ENCODE measurements at regions not wholly inside any gene's neighbourhood (a gene's known extent, or its start where the extent isn't known, plus 50 kb on each side); places are given as distances from the start of the nearest gene placed in this dataset.
"Not testable (repeated sequence)": the region's sequence is repeated elsewhere in the genome, so short reads cannot be mapped to it uniquely, and the experiment has no call there.

- DNase-seq = not testable (repeated sequence)
Observed at GRCh38 chr5:98237794-98238193, 535.7 kb upstream of the RGMB start.

DNA sequence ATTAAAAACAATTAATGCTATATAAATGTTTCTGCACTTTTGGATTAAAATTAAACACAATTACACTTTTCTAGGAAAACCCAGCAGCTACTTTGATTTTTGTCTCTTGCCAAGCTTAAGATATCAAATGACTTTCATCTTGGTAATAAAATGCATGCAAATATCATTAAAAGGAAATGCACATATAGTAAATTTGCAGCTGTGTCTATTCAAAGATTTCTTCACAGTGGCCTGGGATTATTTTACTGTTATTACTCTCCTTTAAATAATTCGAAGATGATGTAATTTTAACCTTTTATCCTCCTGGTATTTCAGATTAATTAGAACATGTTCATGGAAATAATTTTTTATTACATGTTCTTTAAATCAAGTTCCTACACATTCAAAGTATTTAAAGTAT lies 529.5 kb upstream of the RGMB start:
- no peak for DNase-seq

DNA sequence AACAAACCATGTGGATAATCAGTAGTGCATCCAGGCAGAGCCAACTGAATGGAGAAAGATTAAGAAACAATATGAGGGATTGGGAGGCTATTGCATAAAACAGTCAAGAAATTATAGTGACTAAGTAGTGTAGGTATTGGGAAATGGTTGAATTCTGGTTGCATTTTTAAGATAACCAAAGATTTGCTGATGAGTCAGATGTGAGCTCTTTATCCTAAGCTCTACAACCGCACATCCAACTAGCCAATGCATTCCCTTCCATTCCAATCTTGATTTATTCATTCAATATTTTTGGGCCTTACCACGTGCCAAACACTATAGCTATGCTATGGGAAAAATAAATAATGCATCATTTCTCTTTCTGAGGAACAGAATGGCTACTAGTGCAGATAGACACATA lies 524.5 kb upstream of the RGMB start:
- DNase-seq = no peak

DNA sequence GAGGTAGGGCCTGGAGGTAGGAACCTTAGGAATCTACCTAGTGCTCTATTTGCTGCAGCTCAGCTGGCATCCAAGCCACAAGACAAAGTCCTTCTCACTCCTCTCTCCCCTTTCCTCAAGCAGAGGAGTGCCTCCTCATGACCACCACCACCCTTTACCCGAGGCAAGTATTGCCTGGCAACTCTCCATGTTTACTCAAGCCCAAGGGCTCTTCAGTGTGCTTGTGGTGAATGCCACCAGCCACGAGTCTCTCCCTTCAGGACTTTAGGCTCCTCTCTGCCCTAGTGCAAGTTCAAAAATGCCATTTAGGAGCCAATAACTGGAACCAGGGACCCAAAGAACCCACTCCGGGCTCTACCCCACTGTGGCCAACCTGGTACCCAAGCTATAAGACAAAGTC lies 514.5 kb upstream of the RGMB start:
- peak; percentile 36 for DNase-seq

DNA sequence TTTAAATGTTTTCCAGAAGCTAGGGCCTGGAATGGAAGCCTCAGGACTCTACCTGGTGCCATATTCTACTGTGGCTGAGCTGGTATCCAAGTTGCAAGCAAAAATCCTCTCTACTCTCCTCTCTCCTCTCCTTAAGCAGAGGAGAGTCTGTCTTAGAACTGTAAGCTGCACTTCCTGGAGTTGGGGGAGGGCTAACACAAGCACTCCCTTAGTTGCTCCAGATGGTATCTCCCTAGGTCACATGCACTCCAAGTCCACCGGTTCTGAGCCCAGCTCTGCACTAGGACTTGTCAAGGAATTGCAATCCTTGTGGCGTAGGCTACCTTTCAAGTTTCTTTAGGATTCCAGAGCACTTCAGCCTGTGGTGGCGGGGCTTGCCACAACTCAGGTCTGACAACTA lies 513.9 kb upstream of the RGMB start:
- DNase-seq = no peak

GRCh38 chr5:98263084-98263483 lies 510.4 kb upstream of the RGMB start:
- no peak for DNase-seq

GRCh38 chr5:98268162-98268860 lies 505.2 kb upstream of the RGMB start:
- DNase-seq = no peak

DNA sequence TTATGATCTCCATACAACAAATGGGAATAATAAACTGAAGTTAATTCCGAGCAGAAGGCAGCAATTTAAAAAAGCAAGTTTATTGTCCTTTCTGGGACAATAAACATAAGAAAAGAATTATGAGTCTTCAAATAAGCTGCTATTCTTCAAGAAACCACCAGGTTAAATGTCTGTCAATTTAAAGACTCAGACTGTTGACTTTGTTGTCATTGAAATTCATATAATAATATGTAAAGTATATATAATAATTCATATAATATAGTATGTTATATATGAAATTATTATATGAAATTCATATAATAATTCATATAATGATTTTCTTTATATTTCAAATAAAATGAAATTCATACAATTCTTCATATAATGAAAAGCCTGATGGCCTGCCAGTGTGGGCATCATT lies 497.5 kb upstream of the RGMB start:
- no peak for DNase-seq

DNA sequence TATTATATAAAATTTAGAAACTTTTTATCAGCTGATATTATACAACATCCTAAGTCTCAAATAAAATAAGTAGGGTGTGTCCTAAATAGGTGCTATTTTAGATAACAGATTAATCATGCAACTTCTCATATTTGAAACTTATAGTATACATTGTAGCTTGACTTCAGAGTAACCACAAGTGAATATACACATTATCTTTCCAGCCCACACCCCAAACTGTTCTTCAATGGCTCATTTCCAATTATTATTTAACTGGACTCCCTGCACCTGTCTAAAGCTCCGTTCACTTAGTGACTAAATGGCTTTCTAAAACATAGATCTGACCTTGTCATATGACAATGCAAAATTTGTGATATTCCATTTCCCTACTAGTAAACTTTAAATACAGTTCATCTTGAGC lies 490.9 kb upstream of the RGMB start:
- DNase-seq = no peak

DNA sequence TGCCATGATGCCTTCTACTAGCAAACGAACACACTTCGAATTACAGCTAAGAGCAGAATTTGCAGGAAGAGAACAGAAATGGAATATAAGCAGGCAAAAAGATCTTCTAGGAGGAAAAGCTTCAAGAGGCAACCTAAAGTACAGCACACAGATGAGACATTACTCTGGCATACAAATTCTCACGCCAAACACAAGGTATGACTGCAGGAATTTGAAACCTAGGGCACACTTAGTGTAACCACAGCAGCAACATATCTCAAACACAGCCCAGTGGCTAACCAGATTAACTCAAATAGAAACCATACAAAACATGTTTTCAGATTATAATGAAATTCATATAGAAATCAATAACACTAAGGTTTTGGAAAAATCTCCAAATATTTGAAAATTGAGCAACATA lies 481.0 kb upstream of the RGMB start:
- no peak for DNase-seq

GRCh38 chr5:98296426-98296825 lies 477.0 kb upstream of the RGMB start:
- DNase-seq = no peak

GRCh38 chr5:98299435-98299834 lies 474.0 kb upstream of the RGMB start:
- DNase-seq = no peak

- DNase-seq = no peak
Observed at GRCh38 chr5:98301547-98301946, 471.9 kb upstream of the RGMB start.

GRCh38 chr5:98307811-98308210 lies 465.7 kb upstream of the RGMB start:
- DNase-seq = no peak

- no peak for DNase-seq
Observed at GRCh38 chr5:98308231-98308630, 465.2 kb upstream of the RGMB start.

DNA sequence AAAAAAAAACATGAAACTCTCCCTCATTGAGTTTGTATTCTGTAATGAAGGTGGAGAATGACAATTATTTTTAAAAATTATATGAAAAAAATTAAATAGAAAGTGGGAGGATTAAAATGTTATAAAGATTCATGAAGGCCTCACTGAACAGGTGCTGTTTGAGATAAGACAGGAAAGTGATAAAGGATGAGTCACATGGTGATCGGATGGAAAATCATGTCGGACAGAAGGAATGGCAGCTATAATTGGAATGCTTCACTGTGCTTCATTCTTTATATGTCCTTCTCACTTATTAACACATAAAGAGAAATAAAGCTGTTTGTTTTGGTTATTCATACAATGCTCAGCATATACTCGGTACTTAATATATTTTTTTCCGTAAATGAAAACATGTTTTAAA lies 464.5 kb upstream of the RGMB start:
- no peak for DNase-seq

DNA sequence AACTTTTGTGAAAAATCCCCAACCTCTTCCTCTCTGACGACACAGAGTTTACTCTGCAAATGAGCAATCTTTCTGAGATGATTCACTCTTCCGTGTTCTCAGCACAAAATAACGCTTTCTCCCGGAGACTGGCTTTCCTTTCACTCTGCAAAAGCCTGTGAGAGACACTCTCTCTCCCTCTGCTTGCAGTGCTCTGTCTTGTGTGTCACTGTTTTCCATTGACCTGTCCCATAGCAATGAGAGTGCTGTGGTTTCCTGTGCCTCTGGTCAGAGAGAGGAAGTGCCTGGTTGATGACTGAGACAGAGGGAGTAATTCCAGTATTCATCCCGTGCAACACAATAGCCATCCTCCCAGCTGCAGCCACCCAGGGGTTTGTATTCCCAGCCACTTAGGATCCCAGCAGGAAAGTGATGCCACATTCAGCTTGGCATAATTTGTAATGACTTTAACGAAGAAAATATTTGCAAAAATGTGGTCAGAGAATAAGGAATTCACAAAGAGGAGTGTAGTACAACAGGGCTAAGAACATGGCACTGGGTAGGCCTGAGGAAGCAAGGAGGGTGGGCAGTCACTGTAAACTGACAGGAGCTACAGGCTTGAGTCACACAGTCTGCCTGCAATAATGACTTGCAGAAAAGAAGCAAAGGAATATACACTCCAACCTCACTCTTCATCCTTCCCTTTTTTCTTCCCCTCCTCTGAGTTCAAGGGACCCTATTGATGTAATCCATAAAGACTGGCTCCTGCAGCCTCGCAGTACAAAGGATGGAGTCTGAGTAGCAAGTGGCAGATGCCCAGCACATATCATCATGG lies 463.5 kb upstream of the RGMB start:
- DNase-seq = no peak

- no peak for DNase-seq
Observed at GRCh38 chr5:98314292-98314691, 459.2 kb upstream of the RGMB start.

DNA sequence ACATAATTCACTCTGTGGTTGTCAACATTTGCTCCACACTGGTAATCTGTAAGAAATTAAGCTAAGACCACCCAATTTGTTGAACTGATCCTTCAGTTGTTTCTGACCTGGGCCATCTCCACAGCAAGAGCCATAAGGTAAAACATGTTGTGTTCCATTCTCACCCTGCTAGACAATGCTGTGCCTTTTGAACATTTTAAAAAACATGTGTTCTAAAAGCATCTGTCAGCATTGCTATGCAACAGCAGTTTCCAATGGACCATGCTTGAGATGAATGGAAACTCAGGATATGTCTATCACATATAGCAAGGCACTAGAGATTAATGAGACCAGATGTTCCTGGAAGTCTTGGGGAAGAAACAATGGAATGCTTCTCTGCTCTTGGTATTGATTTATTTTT lies 455.1 kb upstream of the RGMB start:
- no peak for DNase-seq

DNA sequence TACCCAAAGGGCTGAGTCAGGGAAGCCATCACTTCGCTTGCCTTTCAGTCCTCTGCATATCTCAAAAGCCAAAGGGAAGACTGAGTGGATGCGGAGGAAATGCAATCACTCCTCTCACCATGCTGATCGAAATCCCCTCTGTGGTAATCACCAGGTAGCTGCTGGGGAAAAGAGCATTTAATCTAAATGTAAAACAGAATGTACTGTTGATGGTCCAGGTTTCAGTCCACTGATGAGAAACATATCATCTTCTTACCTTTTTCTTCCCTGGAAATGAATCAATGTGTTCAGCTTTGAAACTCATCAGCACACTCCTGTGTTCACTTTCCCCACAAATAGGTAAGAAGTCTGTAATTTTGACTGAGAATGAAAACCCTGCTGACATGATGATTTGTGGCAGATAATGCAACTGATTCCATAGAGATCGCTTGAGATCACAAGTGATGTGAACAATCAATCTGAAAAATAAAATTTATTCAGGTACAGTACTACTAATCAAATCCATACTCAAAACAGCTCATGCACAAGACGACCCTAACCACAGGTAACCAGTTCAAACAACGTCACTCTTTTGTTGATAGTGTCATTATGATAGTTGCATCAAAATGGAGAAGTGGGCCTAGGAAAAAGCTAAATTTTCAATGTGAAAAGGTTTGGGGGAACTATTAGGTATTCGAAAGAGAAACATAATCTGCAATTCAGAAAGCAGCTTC lies 454.0 kb upstream of the RGMB start:
- no peak for DNase-seq

GRCh38 chr5:98320343-98320742 lies 453.1 kb upstream of the RGMB start:
- no peak for DNase-seq

GRCh38 chr5:98321361-98321760 lies 452.1 kb upstream of the RGMB start:
- DNase-seq = no peak

DNA sequence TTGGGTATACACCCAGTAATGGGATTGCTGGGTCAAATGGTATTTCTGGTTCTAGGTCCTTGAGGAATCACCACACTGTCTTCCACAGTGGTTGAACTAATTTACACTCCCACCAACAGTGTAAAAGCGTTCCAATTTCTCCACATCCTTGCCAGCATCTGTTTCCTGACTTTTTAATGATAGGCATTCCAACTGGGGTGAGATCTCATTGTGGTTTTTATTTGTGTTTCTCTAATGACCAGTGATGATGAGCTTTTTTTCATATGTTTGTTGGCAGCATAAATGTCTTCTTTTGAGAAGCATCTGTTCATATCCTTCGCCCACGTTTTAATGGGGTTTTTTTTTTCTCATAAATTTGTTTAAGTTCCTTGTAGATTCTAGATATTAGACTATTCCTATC lies 448.3 kb upstream of the RGMB start:
- DNase-seq = not testable (repeated sequence)

DNA sequence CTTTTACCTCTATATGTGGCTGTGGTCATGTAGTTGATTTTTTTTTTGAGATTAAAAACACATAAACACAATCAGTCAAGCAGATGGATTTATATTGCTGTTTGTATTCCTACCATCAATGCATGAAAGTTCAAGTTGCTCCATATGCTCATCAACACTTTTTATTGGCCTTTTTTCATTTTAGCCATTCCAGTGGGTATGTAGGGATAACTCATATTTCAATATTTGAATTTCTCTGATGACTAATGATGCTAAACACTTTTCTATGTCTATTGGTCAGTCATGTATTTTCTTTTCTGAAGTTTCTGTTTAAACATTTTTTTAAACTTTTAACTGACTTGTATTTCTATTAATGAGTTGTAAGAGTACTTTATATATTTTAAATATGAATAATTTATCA lies 445.4 kb upstream of the RGMB start:
- no peak for DNase-seq

All from NCI-H2029 (cell line).